ENCODE measurements at regions not wholly inside any gene's neighbourhood (a gene's known extent, or its start where the extent isn't known, plus 50 kb on each side); places are given as distances from the start of the nearest gene placed in this dataset.
"Not testable (repeated sequence)": the region's sequence is repeated elsewhere in the genome, so short reads cannot be mapped to it uniquely, and the experiment has no call there.

DNA sequence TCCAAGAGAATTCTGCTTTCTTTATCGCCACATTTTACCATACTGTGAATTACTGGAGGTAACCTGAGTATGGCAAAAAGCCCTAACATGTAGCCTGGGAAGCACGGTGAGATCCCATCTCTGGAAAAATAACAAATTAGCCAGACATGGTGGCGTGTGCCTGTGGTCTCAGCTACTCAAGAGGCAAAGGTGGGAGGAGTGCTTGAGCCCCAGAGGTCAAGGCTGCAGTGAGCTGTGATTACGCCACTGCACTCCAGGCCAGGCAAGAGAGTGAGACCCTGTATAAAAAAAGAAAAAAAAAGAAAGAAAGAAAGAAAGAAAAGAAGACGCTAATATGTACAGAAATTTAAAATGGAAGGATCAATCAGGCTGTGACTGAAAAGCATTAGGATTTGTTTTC lies 57.7 kb upstream of the SESTD1 start:
- DNase-seq, result no peak

DNA sequence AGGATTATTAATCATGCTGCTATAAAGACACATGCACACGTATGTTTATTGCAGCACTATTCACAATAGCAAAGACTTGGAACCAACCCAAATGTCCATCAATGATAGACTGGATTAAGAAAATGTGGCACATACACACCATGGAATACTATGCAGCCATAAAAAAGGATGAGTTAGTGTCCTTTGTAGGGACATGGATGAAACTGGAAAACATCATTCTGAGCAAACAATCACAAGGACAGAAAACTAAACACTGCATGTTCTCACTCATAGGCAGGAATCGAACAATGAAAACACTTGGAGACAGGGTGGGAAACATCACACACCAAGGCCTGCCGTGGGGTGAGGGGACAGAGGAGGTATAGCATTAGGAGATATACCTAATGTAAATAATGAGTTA lies 56.4 kb upstream of the SESTD1 start:
- DNase-seq, result not testable (repeated sequence)

DNA sequence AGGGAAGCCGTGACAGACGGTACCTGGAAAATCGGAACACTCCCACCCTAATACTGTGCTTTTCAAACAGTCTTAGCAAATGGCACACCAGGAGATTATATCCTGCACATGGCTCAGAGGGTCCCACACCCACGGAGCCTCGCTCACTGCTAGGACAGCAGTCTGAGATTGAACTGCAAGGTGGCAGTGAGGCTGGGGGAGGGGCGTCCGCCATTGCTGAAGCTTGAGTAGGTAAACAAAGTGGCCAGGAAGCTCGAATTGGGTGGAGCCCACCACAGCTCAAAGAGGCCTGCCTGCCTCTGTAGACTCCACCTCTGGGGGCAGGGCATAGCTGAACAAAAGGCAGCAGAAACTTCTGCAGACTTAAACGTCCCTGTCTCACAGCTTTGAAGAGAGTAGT lies 50.1 kb upstream of the SESTD1 start:
- not testable (repeated sequence) for DNase-seq

Data from hippocampal formation (tissue), 2 donors.